OCI-LY7 (cell line): ENCODE measurements at regions not wholly inside any gene's neighbourhood (a gene's known extent, or its start where the extent isn't known, plus 50 kb on each side); places are given as distances from the start of the nearest gene placed in this dataset.

Experiments
- BruUV-seq: library from RNA; stranded (reverse); fragments of 400-500 nt; replicated peaks from 2 replicates; lab custom pipeline; 2021; lab: Mats Ljungman, UMichigan
- CTCF ChIA-PET: fragments of 300-600 bp; sonication (Branson Sonifier 250); formaldehyde crosslinking; loops from one replicate; lab custom pipeline; 2022; ENCODE audit warnings: antibody characterized with exemption; ENCODE audit not compliant: unreplicated experiment; lab: Charles Lee
- POLR2A ChIA-PET: fragments of 300-600 bp; sonication (Branson Sonifier 250); formaldehyde crosslinking; loops from one replicate; lab custom pipeline; 2022; ENCODE audit warnings: antibody characterized with exemption; lab: Charles Lee
- DNase-seq: peaks from one replicate; pipeline ENCODE4 v3.0.0-alpha.2; 2015; ENCODE audit warnings: low spot score
- H2AFZ ChIP-seq: fragments of 200-600 bp; sonication (generic), shearing (Covaris generic); 2 replicates; pipeline ENCODE4 v1.6.1; 2014; ENCODE audit warnings: mild to moderate bottlenecking, antibody characterized with exemption, low read length, moderate library complexity
- H3K27ac ChIP-seq: fragments of 200-600 bp; sonication (generic); 2 replicates; pipeline ENCODE4 v1.5.1; 2014; ENCODE audit warnings: mixed run types, low read depth, mild to moderate bottlenecking, moderate library complexity, low read length, inconsistent platforms; ENCODE audit not compliant: poor library complexity, severe bottlenecking
- H3K36me3 ChIP-seq: fragments of 200-600 bp; sonication (generic); 2 replicates; pipeline ENCODE4 v1.6.1; 2014; ENCODE audit warnings: mild to moderate bottlenecking, antibody characterized with exemption, low read length, moderate library complexity, mixed read lengths; ENCODE audit not compliant: insufficient read depth
- H3K4me1 ChIP-seq: fragments of 200-600 bp; sonication (generic); 2 replicates; pipeline ENCODE4 v1.5.1; 2014; ENCODE audit warnings: mild to moderate bottlenecking, low read length; ENCODE audit not compliant: insufficient read depth, poor library complexity, severe bottlenecking
- H3K4me2 ChIP-seq: fragments of 200-600 bp; sonication (generic); 2 replicates; pipeline ENCODE4 v1.6.1; 2014; ENCODE audit warnings: mild to moderate bottlenecking, low read length
- H3K4me3 ChIP-seq: fragments of 200-600 bp; sonication (generic); 2 replicates; pipeline ENCODE4 v1.5.1; 2014; ENCODE audit warnings: mild to moderate bottlenecking, low read depth, low read length; ENCODE audit not compliant: poor library complexity, severe bottlenecking
- H3K79me2 ChIP-seq: fragments of 200-600 bp; sonication (generic); 2 replicates; pipeline ENCODE4 v1.6.1; 2016; ENCODE audit warnings: low read depth, mild to moderate bottlenecking, low read length, moderate library complexity, mixed read lengths; ENCODE audit not compliant: insufficient read depth
- H3K9me2 ChIP-seq: fragments of 200-600 bp; sonication (generic); 2 replicates; pipeline ENCODE4 v1.6.1; 2016; ENCODE audit warnings: mild to moderate bottlenecking, low read length, mixed read lengths; ENCODE audit not compliant: insufficient read depth
- H3K9me3 ChIP-seq: fragments of 200-600 bp; sonication (generic); 2 replicates; pipeline ENCODE4 v1.6.1; 2014; ENCODE audit warnings: mild to moderate bottlenecking, mixed run types, low read length, mixed read lengths
- H4K20me1 ChIP-seq: fragments of 200-600 bp; sonication (generic); 2 replicates; pipeline ENCODE4 v1.6.1; 2014; ENCODE audit warnings: mild to moderate bottlenecking, antibody characterized with exemption, low read length, moderate library complexity, mixed read lengths; ENCODE audit not compliant: insufficient read depth
- EZH2phosphoT487 ChIP-seq: fragments of 200-600 bp; sonication (generic); IDR thresholded peaks from 2 replicates; pipeline ENCODE4 v1.6.1; 2018; ENCODE audit warnings: low read depth, borderline replicate concordance, mild to moderate bottlenecking, mixed run types, antibody characterized with exemption, low read length, moderate library complexity, mixed read lengths
- intact Hi-C: fragments of 100-400 bp; cut with micrococcal nuclease; formaldehyde crosslinking; loops from one replicate; pipeline ENCODE4 v1.10.0; 2022; ENCODE audit not compliant: unreplicated experiment
- TF ChIP-seq, protein P1 (sequence below): fragments of 200-600 bp; sonication (generic); conservative IDR thresholded peaks from 2 replicates; pipeline ENCODE4 v1.5.1; 2014; ENCODE audit warnings: mild to moderate bottlenecking, antibody characterized with exemption, low read length, moderate library complexity, mixed read lengths

DNA sequence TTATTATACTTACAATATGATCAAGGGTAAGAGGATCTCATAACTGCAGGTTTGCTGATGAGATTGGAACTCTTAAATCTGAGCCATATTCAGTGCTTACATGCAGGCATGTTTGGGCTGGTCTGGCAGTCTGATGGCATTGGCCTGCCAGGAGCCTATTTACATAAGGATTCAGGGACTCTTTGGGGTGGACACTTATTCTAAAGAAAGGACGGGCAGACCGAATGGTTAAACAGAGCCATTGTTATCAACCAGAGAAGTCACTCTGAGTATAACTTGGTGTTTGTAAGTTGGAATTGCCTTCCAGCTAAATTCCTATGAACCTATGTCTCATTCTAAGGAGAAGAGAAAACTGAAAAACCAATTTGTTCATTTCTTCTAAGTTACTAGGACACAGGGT is 932.8 kb downstream of the IGSF11 start:
- Histone ChIP-seq H3K9me3 (no peaks in the 10 kb centered on the region), H3K4me2 (no peak overlapping the region), H3K4me1 (no peaks in the 10 kb centered on the region), H4K20me1 (no peaks in the 10 kb centered on the region), H3K79me2 (no peaks in the 10 kb centered on the region), H2AFZ (no peak overlapping the region), H3K9me2 (no peaks in the 10 kb centered on the region), H3K36me3 (no peaks in the 10 kb centered on the region), H3K4me3 (no peak overlapping the region), H3K27ac (no peak overlapping the region)
- no TSS peak for BruUV-seq
- intact Hi-C loops = no loop called here
- ChIA-PET CTCF (no interaction called here), POLR2A (no interaction called here)
- DNase-seq = no peak
- TF ChIP-seq, protein P1, sequence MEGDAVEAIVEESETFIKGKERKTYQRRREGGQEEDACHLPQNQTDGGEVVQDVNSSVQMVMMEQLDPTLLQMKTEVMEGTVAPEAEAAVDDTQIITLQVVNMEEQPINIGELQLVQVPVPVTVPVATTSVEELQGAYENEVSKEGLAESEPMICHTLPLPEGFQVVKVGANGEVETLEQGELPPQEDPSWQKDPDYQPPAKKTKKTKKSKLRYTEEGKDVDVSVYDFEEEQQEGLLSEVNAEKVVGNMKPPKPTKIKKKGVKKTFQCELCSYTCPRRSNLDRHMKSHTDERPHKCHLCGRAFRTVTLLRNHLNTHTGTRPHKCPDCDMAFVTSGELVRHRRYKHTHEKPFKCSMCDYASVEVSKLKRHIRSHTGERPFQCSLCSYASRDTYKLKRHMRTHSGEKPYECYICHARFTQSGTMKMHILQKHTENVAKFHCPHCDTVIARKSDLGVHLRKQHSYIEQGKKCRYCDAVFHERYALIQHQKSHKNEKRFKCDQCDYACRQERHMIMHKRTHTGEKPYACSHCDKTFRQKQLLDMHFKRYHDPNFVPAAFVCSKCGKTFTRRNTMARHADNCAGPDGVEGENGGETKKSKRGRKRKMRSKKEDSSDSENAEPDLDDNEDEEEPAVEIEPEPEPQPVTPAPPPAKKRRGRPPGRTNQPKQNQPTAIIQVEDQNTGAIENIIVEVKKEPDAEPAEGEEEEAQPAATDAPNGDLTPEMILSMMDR = no peak
- no peak for TF ChIP-seq EZH2phosphoT487

DNA sequence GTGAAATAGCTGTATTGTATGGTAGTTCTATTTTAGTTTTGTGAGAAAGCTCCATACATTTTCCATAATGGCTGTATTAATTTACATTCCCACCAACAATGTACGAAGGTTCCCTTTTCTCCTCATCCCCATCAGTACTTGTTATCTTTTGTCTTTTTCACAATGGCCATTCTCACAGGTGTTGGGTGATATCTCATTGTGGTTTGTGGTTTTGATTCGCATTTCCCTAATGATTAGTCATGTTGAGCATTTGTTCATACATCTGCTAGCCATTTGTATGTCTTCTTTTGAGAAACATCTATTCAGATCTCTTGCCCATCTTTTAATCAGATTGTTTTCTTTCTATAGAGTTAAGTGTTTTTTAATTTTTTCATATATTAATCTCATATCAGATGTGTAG is 931.9 kb downstream of the IGSF11 start:
- Histone ChIP-seq H3K27ac (no peak overlapping the region), H3K9me3 (no peaks in the 10 kb centered on the region), H3K9me2 (no peaks in the 10 kb centered on the region), H4K20me1 (no peaks in the 10 kb centered on the region), H3K4me2 (no peak overlapping the region), H2AFZ (no peak overlapping the region), H3K4me1 (no peaks in the 10 kb centered on the region), H3K79me2 (no peaks in the 10 kb centered on the region), H3K4me3 (no peak overlapping the region), H3K36me3 (no peaks in the 10 kb centered on the region)
- DNase-seq = no peak
- intact Hi-C loops = no loop called here
- CTCF ChIA-PET = no interaction called here
- no TSS peak for BruUV-seq
- no peak for TF ChIP-seq EZH2phosphoT487
- TF ChIP-seq, protein P1 = no peak
- POLR2A ChIA-PET = no interaction called here

DNA sequence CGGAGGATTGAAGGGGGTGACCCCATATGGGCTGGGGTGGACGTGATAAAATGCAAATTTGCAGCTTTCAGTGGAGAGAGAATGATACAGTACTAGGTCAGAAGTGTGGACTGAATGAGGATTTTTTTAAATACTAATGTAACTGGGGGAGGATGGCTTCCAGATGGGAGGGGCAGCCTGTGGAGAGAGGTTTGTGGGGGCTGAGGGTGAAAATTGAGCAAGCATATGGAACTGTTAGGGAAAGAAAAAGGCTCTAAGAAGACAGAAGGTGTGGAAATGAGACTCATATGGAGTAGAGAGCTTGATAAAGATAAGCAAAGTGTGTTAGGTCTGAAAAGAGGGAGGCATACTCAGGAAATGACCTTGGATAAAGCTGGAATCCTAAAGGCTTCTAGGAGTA is 926.4 kb downstream of the IGSF11 start:
- H2AFZ ChIP-seq = no peak overlapping the region
- H3K36me3 ChIP-seq = no peaks in the 10 kb centered on the region
- no TSS peak for BruUV-seq
- no peak for DNase-seq
- H3K4me3 ChIP-seq = no peak overlapping the region
- H3K4me1 ChIP-seq = no peaks in the 10 kb centered on the region
- no peaks in the 10 kb centered on the region for H3K79me2 ChIP-seq
- POLR2A ChIA-PET = no interaction called here
- H3K9me3 ChIP-seq = no peaks in the 10 kb centered on the region
- H4K20me1 ChIP-seq = no peaks in the 10 kb centered on the region
- TF ChIP-seq, protein P1 = no peak
- TF ChIP-seq EZH2phosphoT487 = no peak
- intact Hi-C loops = no loop called here
- CTCF ChIA-PET = no interaction called here
- H3K27ac ChIP-seq = no peak overlapping the region
- no peak overlapping the region for H3K4me2 ChIP-seq
- H3K9me2 ChIP-seq = no peaks in the 10 kb centered on the region
